GM23338 (cell line): ENCODE measurements at regions not wholly inside any gene's neighbourhood (a gene's known extent, or its start where the extent isn't known, plus 50 kb on each side); places are given as distances from the start of the nearest gene placed in this dataset.

Experiments used
- ATAC-seq: fragments of 200-7000 bp; cut with Tn5 transposase; 3 replicates; pipeline ENCODE4 v1.9.1; 2020
- DNase-seq: peaks from one replicate; pipeline ENCODE4 v3.0.0-alpha.2; 2015; ENCODE audit warnings: low spot score
- H2AFZ ChIP-seq: fragments of 200-600 bp; sonication (generic); 2 replicates; pipeline ENCODE4 v1.8.0; 2016; ENCODE audit warnings: antibody characterized with exemption, mild to moderate bottlenecking, moderate library complexity
- H3F3A ChIP-seq: fragments of 200-600 bp; sonication (generic); replicated peaks from 2 replicates; pipeline ENCODE4 v1.8.0; 2017; ENCODE audit warnings: antibody characterized with exemption, mixed run types, low read depth
- H3K27ac ChIP-seq: fragments of 200-600 bp; sonication (generic); 2 replicates; pipeline ENCODE4 v1.6.1; 2016; ENCODE audit warnings: low read depth
- H3K27me3 ChIP-seq: fragments of 200-600 bp; sonication (generic); 2 replicates; pipeline ENCODE4 v1.8.0; 2016; ENCODE audit warnings: mild to moderate bottlenecking, mixed run types, moderate library complexity; ENCODE audit not compliant: insufficient read depth
- H3K36me3 ChIP-seq: fragments of 200-600 bp; sonication (generic); 2 replicates; pipeline ENCODE4 v1.8.0; 2016; ENCODE audit warnings: mild to moderate bottlenecking; ENCODE audit not compliant: insufficient read depth
- H3K4me1 ChIP-seq: fragments of 200-600 bp; sonication (generic); 2 replicates; pipeline ENCODE4 v1.8.0; 2016; ENCODE audit warnings: mild to moderate bottlenecking, moderate library complexity; ENCODE audit not compliant: insufficient read depth
- H3K4me2 ChIP-seq: fragments of 200-600 bp; sonication (generic); 2 replicates; pipeline ENCODE4 v1.7.1; 2017; ENCODE audit warnings: mixed run types
- H3K4me3 ChIP-seq: fragments of 200-600 bp; sonication (generic); 2 replicates; pipeline ENCODE4 v1.6.1; 2016; ENCODE audit warnings: mixed run types
- H3K79me2 ChIP-seq: fragments of 200-600 bp; sonication (generic); replicated peaks from 2 replicates; pipeline ENCODE4 v1.8.0; 2017; ENCODE audit warnings: mild to moderate bottlenecking; ENCODE audit not compliant: insufficient read depth
- H3K9me2 ChIP-seq: fragments of 200-600 bp; sonication (generic); 2 replicates; pipeline ENCODE4 v1.8.0; 2017; ENCODE audit not compliant: insufficient read depth
- H4K20me1 ChIP-seq: fragments of 200-600 bp; sonication (generic); replicated peaks from 2 replicates; pipeline ENCODE4 v1.8.0; 2017; ENCODE audit warnings: mild to moderate bottlenecking; ENCODE audit not compliant: insufficient read depth
- H3K27ac Mint-ChIP-seq: 2 replicates; pipeline ENCODE4 v1.8.0; 2020; ENCODE audit warnings: inconsistent platforms, mild to moderate bottlenecking, moderate library complexity, mixed read lengths
- H3K27me3 Mint-ChIP-seq: 3 replicates; pipeline ENCODE4 v1.8.0; 2022; ENCODE audit warnings: low read depth, mild to moderate bottlenecking, moderate library complexity, mixed read lengths, inconsistent platforms; ENCODE audit not compliant: insufficient read depth, poor library complexity
- H3K36me3 Mint-ChIP-seq: 3 replicates; pipeline ENCODE4 v1.8.0; 2021; ENCODE audit warnings: low read depth, mild to moderate bottlenecking, inconsistent platforms, moderate library complexity, mixed read lengths
- H3K4me1 Mint-ChIP-seq: 3 replicates; pipeline ENCODE4 v1.8.0; 2020; ENCODE audit warnings: mild to moderate bottlenecking, inconsistent platforms, mixed read lengths
- H3K4me3 Mint-ChIP-seq: 3 replicates; pipeline ENCODE4 v1.8.0; 2021; ENCODE audit warnings: moderate library complexity, mild to moderate bottlenecking, inconsistent platforms, mixed read lengths
- H3K9me3 Mint-ChIP-seq: 3 replicates; pipeline ENCODE4 v1.8.0; 2020; ENCODE audit warnings: moderate library complexity, mild to moderate bottlenecking, inconsistent platforms, mixed read lengths
- CREB1 ChIP-seq: fragments of 250-450 bp; sonication (Bioruptor Pico); IDR thresholded peaks from 2 replicates; pipeline ENCODE4 v1.5.0; 2020; ENCODE audit warnings: low read depth, mild to moderate bottlenecking, moderate library complexity
- ETS1 ChIP-seq: IDR thresholded peaks from 2 replicates; pipeline ENCODE4 v1.6.1; 2016; ENCODE audit warnings: antibody characterized with exemption
- EZH2 ChIP-seq: fragments of 200-600 bp; sonication (generic); IDR thresholded peaks from one replicate; pipeline ENCODE4 v1.8.0; 2017; ENCODE audit warnings: antibody characterized with exemption, mild to moderate bottlenecking, low read depth; ENCODE audit not compliant: unreplicated experiment
- EZH2phosphoT487 ChIP-seq: fragments of 200-600 bp; sonication (generic); IDR thresholded peaks from one replicate; pipeline ENCODE4 v1.8.1; 2018; ENCODE audit warnings: antibody characterized with exemption; ENCODE audit not compliant: unreplicated experiment
- JUNB ChIP-seq: IDR thresholded peaks from one replicate; pipeline ENCODE4 v1.6.1; 2016; ENCODE audit warnings: antibody characterized with exemption; ENCODE audit not compliant: unreplicated experiment
- NANOG ChIP-seq: IDR thresholded peaks from 2 replicates; pipeline ENCODE4 v1.6.1; 2016; ENCODE audit warnings: antibody characterized with exemption, borderline replicate concordance
- POLR2AphosphoS5 ChIP-seq: IDR thresholded peaks from 2 replicates; pipeline ENCODE4 v1.6.1; 2016; ENCODE audit warnings: antibody characterized with exemption, low read depth
- STAT1 ChIP-seq: IDR thresholded peaks from one replicate; pipeline ENCODE4 v1.6.1; 2016; ENCODE audit warnings: antibody characterized with exemption; ENCODE audit not compliant: unreplicated experiment
- ZNF114 ChIP-seq: fragments of 250-450 bp; sonication (Bioruptor Pico); IDR thresholded peaks from 2 replicates; pipeline ENCODE4 v1.5.0; 2020; ENCODE audit warnings: mild to moderate bottlenecking, moderate library complexity
- ZNF331 ChIP-seq: fragments of 250-450 bp; sonication (Bioruptor Pico); IDR thresholded peaks from 2 replicates; pipeline ENCODE4 v1.5.0; 2020; ENCODE audit warnings: low read depth, mild to moderate bottlenecking, moderate library complexity

- H3K4me3 ChIP-seq: no peak overlapping the region
- H4K20me1 ChIP-seq: no peaks in the 10 kb centered on the region
- H3K27ac ChIP-seq: no peak overlapping the region
- H3K79me2 ChIP-seq: no peaks in the 10 kb centered on the region
- H3K9me2 ChIP-seq: peaks cover 3% of the 10 kb centered on the region
- no peaks in the 10 kb centered on the region for H3K36me3 ChIP-seq
- ATAC-seq (no peak), DNase-seq (no peak)
- no peaks in the 10 kb centered on the region for H3K27me3 ChIP-seq
- no peaks in the 10 kb centered on the region for H3K27me3 Mint-ChIP-seq
- TF ChIP-seq ZNF331 (no peak), JUNB (no peak), ETS1 (no peak), EZH2 (no peak), ZNF114 (CRISPR knock-in tag) (no peak)
- H3F3A ChIP-seq: no peaks in the 10 kb centered on the region
- H3K4me3 Mint-ChIP-seq: no peak overlapping the region
- H3K4me1 ChIP-seq: no peaks in the 10 kb centered on the region
- 0 out of 3 replicates have a peak, but pooled peaks cover 9% of the 10 kb centered on the region for H3K9me3 Mint-ChIP-seq
- H2AFZ ChIP-seq: no peak overlapping the region
- no peaks in the 10 kb centered on the region for H3K36me3 Mint-ChIP-seq
- H3K27ac Mint-ChIP-seq: no peak overlapping the region
- no peaks in the 10 kb centered on the region for H3K4me1 Mint-ChIP-seq
- no peak overlapping the region for H3K4me2 ChIP-seq
Observed at GRCh38 chr20:22781869-22782268, 197.5 kb upstream of the FOXA2 start.

- Histone ChIP-seq H3K9me2 (peaks cover 25% of the 10 kb centered on the region), H3K27ac (no peak overlapping the region), H3K36me3 (no peaks in the 10 kb centered on the region), H3F3A (no peaks in the 10 kb centered on the region), H3K4me2 (no peak overlapping the region), H2AFZ (no peak overlapping the region), H3K27me3 (no peaks in the 10 kb centered on the region), H3K4me3 (no peak overlapping the region), H3K79me2 (no peaks in the 10 kb centered on the region), H4K20me1 (no peaks in the 10 kb centered on the region), H3K4me1 (no peaks in the 10 kb centered on the region)
- TF ChIP-seq STAT1 (no peak), NANOG (no peak), ZNF114 (CRISPR knock-in tag) (no peak), EZH2 (no peak), EZH2phosphoT487 (no peak)
- H3K27me3 Mint-ChIP-seq: no peaks in the 10 kb centered on the region
- no peak overlapping the region for H3K27ac Mint-ChIP-seq
- H3K4me3 Mint-ChIP-seq: no peak overlapping the region
- H3K9me3 Mint-ChIP-seq: 0 out of 3 replicates have a peak, but pooled peaks cover 9% of the 10 kb centered on the region
- no peaks in the 10 kb centered on the region for H3K36me3 Mint-ChIP-seq
- ATAC-seq: no peak
- H3K4me1 Mint-ChIP-seq: peaks cover 7% of the 10 kb centered on the region; the same call in 1 of the 3 replicates
- DNase-seq: no peak
Observed at GRCh38 chr20:22789676-22790075, 205.3 kb upstream of the FOXA2 start.

- no peak for ATAC-seq
- no peaks in the 10 kb centered on the region for H3F3A ChIP-seq
- 0 out of 3 replicates have a peak, but pooled peaks cover 4% of the 10 kb centered on the region for H3K9me3 Mint-ChIP-seq
Observed at GRCh38 chr20:22791396-22791795, 207.0 kb upstream of the FOXA2 start.

More at GRCh38 chr20:22791396-22791795, 207.0 kb upstream of the FOXA2 start:
- H3K27ac ChIP-seq: no peak overlapping the region
- no peak overlapping the region for H3K4me3 ChIP-seq
- H4K20me1 ChIP-seq: no peaks in the 10 kb centered on the region
- TF ChIP-seq EZH2 (no peak), STAT1 (no peak), EZH2phosphoT487 (no peak), NANOG (no peak), JUNB (no peak), ZNF331 (no peak), CREB1 (no peak), POLR2AphosphoS5 (no peak), ZNF114 (CRISPR knock-in tag) (no peak)
- H2AFZ ChIP-seq: no peak overlapping the region
- H3K4me1 ChIP-seq: no peaks in the 10 kb centered on the region
- no peak overlapping the region for H3K27ac Mint-ChIP-seq
- no peak for DNase-seq
- no peaks in the 10 kb centered on the region for H3K27me3 Mint-ChIP-seq
- H3K9me2 ChIP-seq: peaks cover 22% of the 10 kb centered on the region
- no peaks in the 10 kb centered on the region for H3K27me3 ChIP-seq
- H3K36me3 ChIP-seq: no peaks in the 10 kb centered on the region
- no peaks in the 10 kb centered on the region for H3K79me2 ChIP-seq
- no peak overlapping the region for H3K4me2 ChIP-seq
- H3K4me3 Mint-ChIP-seq: no peak overlapping the region
- peaks cover 13% of the 10 kb centered on the region; the same call in 2 of the 3 replicates for H3K4me1 Mint-ChIP-seq
- no peaks in the 10 kb centered on the region for H3K36me3 Mint-ChIP-seq
